ENCODE measurements at regions not wholly inside any gene's neighbourhood (a gene's known extent, or its start where the extent isn't known, plus 50 kb on each side); places are given as distances from the start of the nearest gene placed in this dataset.
"Not testable (repeated sequence)": the region's sequence is repeated elsewhere in the genome, so short reads cannot be mapped to it uniquely, and the experiment has no call there.

GRCh38 chr22:23397008-23397612 lies 183.0 kb downstream of the IGLL1 start:
- Histone ChIP-seq H3K36me3 (ENCODE audit: control insufficient read depth in 3 of 3, insufficient read depth in 3 of 3, low read length in 3 of 3) (no peaks in the 10 kb centered on the region), H3K4me1 (ENCODE audit: control insufficient read depth in 3 of 3, insufficient read depth in 3 of 3, low read length in 3 of 3) (peaks cover 0 to 1% (median 0%) of the 10 kb centered on the region in 3 donors), H3K9me3 (ENCODE audit: control insufficient read depth in 3 of 3, low read length in 3 of 3) (no peaks in the 10 kb centered on the region), H3K9ac (ENCODE audit: low read depth in 1 of 3, low read length in 3 of 3) (no peak overlapping the region), H3K27ac (ENCODE audit: low read depth, low read length) (no peak overlapping the region), H3K4me3 (ENCODE audit: low read length in 3 of 3) (no peak overlapping the region), H3K27me3 (ENCODE audit: control insufficient read depth in 3 of 3, insufficient read depth in 3 of 3, low read length in 3 of 3) (peaks cover 11 to 19% (median 17%) of the 10 kb centered on the region in 3 donors)

- Histone ChIP-seq H3K9me3 (ENCODE audit: control insufficient read depth in 3 of 3, low read length in 3 of 3) (no peaks in the 10 kb centered on the region), H3K9ac (ENCODE audit: low read depth in 1 of 3, low read length in 3 of 3) (no peak overlapping the region), H3K36me3 (ENCODE audit: control insufficient read depth in 3 of 3, insufficient read depth in 3 of 3, low read length in 3 of 3) (no peaks in the 10 kb centered on the region), H3K27ac (ENCODE audit: low read depth, low read length) (no peak overlapping the region), H3K4me3 (ENCODE audit: low read length in 3 of 3) (no peak overlapping the region), H3K27me3 (ENCODE audit: control insufficient read depth in 3 of 3, insufficient read depth in 3 of 3, low read length in 3 of 3) (peaks cover 11 to 13% (median 12%) of the 10 kb centered on the region in 3 donors), H3K4me1 (ENCODE audit: control insufficient read depth in 3 of 3, insufficient read depth in 3 of 3, low read length in 3 of 3) (no peaks in the 10 kb centered on the region)
Observed at GRCh38 chr22:23396362-23397007, 183.6 kb downstream of the IGLL1 start.

- Histone ChIP-seq H3K9me3 (ENCODE audit: control insufficient read depth in 3 of 3, low read length in 3 of 3) (no peaks in the 10 kb centered on the region), H3K36me3 (ENCODE audit: control insufficient read depth in 3 of 3, insufficient read depth in 3 of 3, low read length in 3 of 3) (no peaks in the 10 kb centered on the region), H3K27me3 (ENCODE audit: control insufficient read depth in 3 of 3, insufficient read depth in 3 of 3, low read length in 3 of 3) (peaks cover 3 to 8% (median 8%) of the 10 kb centered on the region in 3 donors), H3K9ac (ENCODE audit: low read depth in 1 of 3, low read length in 3 of 3) (no peak overlapping the region), H3K4me3 (ENCODE audit: low read length in 3 of 3) (no peak overlapping the region), H3K4me1 (ENCODE audit: control insufficient read depth in 3 of 3, insufficient read depth in 3 of 3, low read length in 3 of 3) (no peaks in the 10 kb centered on the region), H3K27ac (ENCODE audit: low read depth, low read length) (no peak overlapping the region)
Observed at GRCh38 chr22:23395530-23396361, 184.3 kb downstream of the IGLL1 start.

DNA sequence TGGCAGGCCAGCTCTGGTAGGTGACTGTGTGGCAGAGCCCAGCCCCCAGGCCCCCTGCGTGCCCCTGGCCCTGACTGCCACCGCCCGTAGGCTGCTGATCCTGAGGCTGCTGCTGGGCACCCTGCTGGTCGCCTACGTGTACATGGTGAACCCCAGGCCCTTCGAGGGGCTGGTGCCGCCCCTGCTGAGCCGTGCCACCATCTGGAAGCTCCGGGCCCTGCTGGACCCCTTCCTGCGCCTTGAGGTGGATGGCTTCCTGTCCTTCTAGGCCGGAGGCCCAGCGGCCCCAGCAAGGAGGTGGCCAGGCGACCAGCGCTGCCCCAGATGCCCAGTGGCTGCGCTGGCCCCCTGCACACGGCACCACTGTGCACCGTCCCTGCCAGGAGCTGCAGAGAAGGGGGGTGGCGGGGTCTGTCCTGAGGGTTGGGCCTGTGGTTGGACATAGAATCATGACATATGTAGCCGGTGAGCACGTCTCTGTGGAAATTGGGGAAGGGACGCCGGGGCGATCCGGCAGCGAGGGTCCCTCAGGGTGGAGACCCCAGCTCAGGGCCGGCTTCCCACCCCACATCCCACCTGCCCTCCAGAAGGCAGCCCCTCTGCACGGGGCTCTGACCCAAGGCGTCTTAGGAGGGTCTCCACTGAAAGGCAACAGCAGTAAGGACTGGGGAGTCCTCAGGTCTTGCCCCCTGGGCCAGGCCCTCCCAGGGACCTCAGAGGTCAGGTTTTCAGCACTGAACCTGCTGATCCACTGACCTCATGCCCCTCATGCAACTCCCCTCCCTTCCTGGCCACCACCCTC lies 185.4 kb downstream of the IGLL1 start:
- Histone ChIP-seq H3K4me3 (ENCODE audit: low read length in 3 of 3) (no peak overlapping the region), H3K9me3 (ENCODE audit: control insufficient read depth in 3 of 3, low read length in 3 of 3) (no peaks in the 10 kb centered on the region), H3K27me3 (ENCODE audit: control insufficient read depth in 3 of 3, insufficient read depth in 3 of 3, low read length in 3 of 3) (peaks cover 0 to 4% (median 0%) of the 10 kb centered on the region in 3 donors), H3K4me1 (ENCODE audit: control insufficient read depth in 3 of 3, insufficient read depth in 3 of 3, low read length in 3 of 3) (no peaks in the 10 kb centered on the region), H3K36me3 (ENCODE audit: control insufficient read depth in 3 of 3, insufficient read depth in 3 of 3, low read length in 3 of 3) (no peaks in the 10 kb centered on the region), H3K27ac (ENCODE audit: low read depth, low read length) (no peak overlapping the region), H3K9ac (ENCODE audit: low read depth in 1 of 3, low read length in 3 of 3) (no peak overlapping the region)

DNA sequence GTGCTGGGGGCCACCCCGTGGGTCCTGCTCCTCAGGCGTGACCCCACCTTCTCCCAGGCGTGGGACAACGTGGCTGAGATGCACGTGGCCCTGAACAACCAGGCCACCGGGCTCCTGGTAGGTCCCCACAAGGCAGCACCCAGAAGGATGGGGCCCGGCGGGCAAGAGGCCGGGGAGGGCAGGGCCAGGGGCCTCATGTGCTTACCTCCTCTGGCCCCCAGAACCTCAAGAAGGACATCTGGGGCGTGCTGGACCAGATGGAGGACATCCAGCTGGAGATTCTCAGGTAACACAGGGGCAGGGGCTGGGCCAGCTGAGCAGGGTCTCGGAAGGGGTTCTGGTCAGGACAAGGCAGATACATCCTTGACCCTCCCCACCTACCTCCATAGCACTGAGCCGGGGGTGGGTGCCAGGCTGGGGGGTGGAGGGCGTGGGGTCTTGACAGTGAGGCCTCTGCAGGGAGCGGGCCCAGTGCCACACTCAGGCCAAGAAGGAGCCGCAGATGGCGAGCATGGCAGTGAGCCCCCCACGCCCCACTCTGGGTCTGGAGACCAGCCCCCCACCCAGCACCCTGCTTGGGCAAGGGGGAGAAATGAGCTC lies 186.3 kb downstream of the IGLL1 start:
- H3K9me3 ChIP-seq (ENCODE audit: control insufficient read depth in 3 of 3, low read length in 3 of 3) = no peaks in the 10 kb centered on the region

DNA sequence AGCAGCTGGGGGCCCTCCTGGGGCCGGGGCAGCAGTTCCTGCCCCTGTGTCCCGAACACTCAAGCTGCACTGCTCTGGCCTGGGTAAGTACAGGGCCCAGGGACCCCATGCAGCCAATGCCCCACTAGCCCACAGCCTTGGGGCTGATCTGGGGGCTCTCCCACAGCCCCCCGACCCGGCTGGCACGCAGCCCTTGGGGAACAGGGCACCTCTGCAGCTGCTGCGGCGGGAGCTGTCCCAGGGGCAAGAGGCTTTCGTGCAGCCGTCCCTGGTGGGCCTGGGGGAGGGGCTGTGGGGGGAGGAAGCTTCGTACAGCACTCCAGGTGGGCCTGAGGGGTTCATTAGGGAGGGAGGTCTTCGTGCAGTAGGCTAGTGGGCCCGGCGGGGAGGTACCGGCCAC lies 186.9 kb downstream of the IGLL1 start:
- not testable (repeated sequence) for H3K9me3 ChIP-seq (ENCODE audit: control insufficient read depth in 3 of 3, low read length in 3 of 3); H3K4me3 ChIP-seq (ENCODE audit: low read length in 3 of 3); H3K27ac ChIP-seq (ENCODE audit: low read depth, low read length); H3K27me3 ChIP-seq (ENCODE audit: control insufficient read depth in 3 of 3, insufficient read depth in 3 of 3, low read length in 3 of 3); H3K4me1 ChIP-seq (ENCODE audit: control insufficient read depth in 3 of 3, insufficient read depth in 3 of 3, low read length in 3 of 3); H3K9ac ChIP-seq (ENCODE audit: low read depth in 1 of 3, low read length in 3 of 3); H3K36me3 ChIP-seq (ENCODE audit: control insufficient read depth in 3 of 3, insufficient read depth in 3 of 3, low read length in 3 of 3)

More for the DNA sequence above, 186.3 kb downstream of the IGLL1 start:
- no peak overlapping the region for H3K4me3 ChIP-seq (ENCODE audit: low read length in 3 of 3)
- no peaks in the 10 kb centered on the region for H3K27me3 ChIP-seq (ENCODE audit: control insufficient read depth in 3 of 3, insufficient read depth in 3 of 3, low read length in 3 of 3)
- H3K9ac ChIP-seq (ENCODE audit: low read depth in 1 of 3, low read length in 3 of 3) = no peak overlapping the region
- no peak overlapping the region for H3K27ac ChIP-seq (ENCODE audit: low read depth, low read length)
- H3K4me1 ChIP-seq (ENCODE audit: control insufficient read depth in 3 of 3, insufficient read depth in 3 of 3, low read length in 3 of 3) = no peaks in the 10 kb centered on the region
- no peaks in the 10 kb centered on the region for H3K36me3 ChIP-seq (ENCODE audit: control insufficient read depth in 3 of 3, insufficient read depth in 3 of 3, low read length in 3 of 3)

DNA sequence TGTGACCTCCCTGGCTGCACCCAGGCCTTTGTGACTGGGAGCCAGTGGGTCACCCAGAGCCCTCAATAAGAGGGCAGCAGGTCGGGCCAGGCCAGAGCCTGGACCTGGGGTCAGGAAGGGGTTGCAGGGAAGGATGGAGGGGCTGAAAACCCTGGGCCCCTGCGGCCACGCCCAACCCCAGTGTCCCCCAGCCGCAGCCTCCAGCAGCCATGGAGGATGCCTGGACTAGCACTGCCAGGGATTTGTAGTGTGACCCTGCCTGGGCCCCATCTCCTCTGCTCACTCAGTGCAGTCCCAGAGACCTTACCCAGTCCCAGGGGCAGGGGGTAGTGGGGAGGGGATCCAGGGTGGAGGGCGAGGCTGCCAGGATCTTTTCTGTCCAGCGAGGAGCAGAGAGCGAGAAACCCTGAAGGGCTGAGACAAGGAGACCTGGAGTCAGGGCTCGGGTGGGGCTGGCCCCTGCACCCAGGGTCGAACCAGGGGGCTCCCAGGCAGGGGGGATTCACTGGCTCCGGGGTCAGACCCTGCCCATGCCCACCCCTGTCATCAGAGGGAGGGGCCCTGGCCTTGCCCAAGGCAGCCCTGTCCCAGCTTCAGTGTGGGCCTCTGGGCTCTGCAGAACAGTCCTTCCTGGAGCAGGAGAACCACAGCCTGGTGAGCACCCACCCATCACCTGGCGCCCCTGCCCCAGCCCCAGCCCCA lies 187.5 kb downstream of the IGLL1 start:
- Histone ChIP-seq H3K9ac (ENCODE audit: low read depth in 1 of 3, low read length in 3 of 3) (no peak overlapping the region), H3K27me3 (ENCODE audit: control insufficient read depth in 3 of 3, insufficient read depth in 3 of 3, low read length in 3 of 3) (no peaks in the 10 kb centered on the region), H3K9me3 (ENCODE audit: control insufficient read depth in 3 of 3, low read length in 3 of 3) (no peaks in the 10 kb centered on the region), H3K27ac (ENCODE audit: low read depth, low read length) (no peak overlapping the region), H3K4me3 (ENCODE audit: low read length in 3 of 3) (no peak overlapping the region), H3K36me3 (ENCODE audit: control insufficient read depth in 3 of 3, insufficient read depth in 3 of 3, low read length in 3 of 3) (no peaks in the 10 kb centered on the region), H3K4me1 (ENCODE audit: control insufficient read depth in 3 of 3, insufficient read depth in 3 of 3, low read length in 3 of 3) (no peaks in the 10 kb centered on the region)

- Histone ChIP-seq H3K27ac (ENCODE audit: low read depth, low read length) (no peak overlapping the region), H3K4me1 (ENCODE audit: control insufficient read depth in 3 of 3, insufficient read depth in 3 of 3, low read length in 3 of 3) (no peaks in the 10 kb centered on the region), H3K36me3 (ENCODE audit: control insufficient read depth in 3 of 3, insufficient read depth in 3 of 3, low read length in 3 of 3) (no peaks in the 10 kb centered on the region), H3K27me3 (ENCODE audit: control insufficient read depth in 3 of 3, insufficient read depth in 3 of 3, low read length in 3 of 3) (peaks cover 0 to 13% (median 4%) of the 10 kb centered on the region in 3 donors), H3K9ac (ENCODE audit: low read depth in 1 of 3, low read length in 3 of 3) (no peak overlapping the region), H3K9me3 (ENCODE audit: control insufficient read depth in 3 of 3, low read length in 3 of 3) (no peaks in the 10 kb centered on the region), H3K4me3 (ENCODE audit: low read length in 3 of 3) (no peak overlapping the region)
Observed at GRCh38 chr22:23391022-23391421, 189.1 kb downstream of the IGLL1 start.
